Hematopoietic multipotent progenitor cell treated with erythropoietin and hydrocortisone succinate and interleukin-3 and kit ligand, for 6 days (in vitro differentiated cells): ENCODE measurements at regions not wholly inside any gene's neighbourhood (a gene's known extent, or its start where the extent isn't known, plus 50 kb on each side); places are given as distances from the start of the nearest gene placed in this dataset.
"Not testable (repeated sequence)": the region's sequence is repeated elsewhere in the genome, so short reads cannot be mapped to it uniquely, and the experiment has no call there.

ENCODE experiments used
- DNase-seq: peaks from one replicate; pipeline ENCODE4 v3.0.0-alpha.2; 2015

- no peak for DNase-seq
Measured at GRCh38 chr4:85168234-85168834, 201.8 kb upstream of the WDFY3 start.

- DNase-seq, result no peak
Measured at GRCh38 chr4:85170241-85170640, 203.8 kb upstream of the WDFY3 start.

DNA sequence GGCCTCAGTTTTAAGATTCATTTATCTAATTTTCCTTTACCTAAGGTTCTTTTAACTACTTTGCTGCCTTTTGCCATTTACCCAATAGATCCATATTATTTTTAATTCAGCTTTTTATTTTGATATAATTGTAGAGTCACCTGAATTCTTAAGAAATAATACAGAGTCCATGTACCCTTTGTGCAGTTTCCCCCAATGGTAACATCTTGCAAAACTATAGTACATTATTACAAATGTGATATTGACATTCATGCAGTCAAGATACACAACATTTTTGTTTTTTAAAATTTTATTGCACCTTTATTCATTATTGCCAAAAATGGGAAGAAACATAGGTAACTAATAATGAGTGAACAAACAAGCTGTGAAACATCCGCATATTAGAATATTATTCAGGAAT is 208.7 kb upstream of the WDFY3 start:
- DNase-seq, result no peak

- DNase-seq, result no peak
Measured at GRCh38 chr4:85177092-85177491, 210.6 kb upstream of the WDFY3 start.

GRCh38 chr4:85177679-85178078 is 211.2 kb upstream of the WDFY3 start:
- DNase-seq, result no peak

DNA sequence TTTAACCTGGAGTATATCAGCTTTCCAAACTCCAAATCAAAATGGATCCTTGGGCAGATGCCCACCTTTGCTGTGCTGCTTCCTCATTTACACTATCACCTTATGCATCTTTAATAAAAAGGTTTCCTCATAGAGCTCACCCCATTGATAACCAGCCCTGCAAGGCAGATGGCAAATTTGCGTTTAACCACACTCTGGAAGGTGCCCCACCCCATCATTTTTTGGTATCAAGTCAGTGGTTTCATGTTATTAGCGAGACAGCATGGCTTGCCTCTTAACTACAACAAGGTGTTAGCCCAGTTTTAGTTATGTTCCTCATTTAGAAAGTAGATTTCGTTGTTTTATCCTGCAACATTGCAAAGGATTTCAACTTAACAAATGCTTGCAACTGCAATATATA is 214.0 kb upstream of the WDFY3 start:
- no peak for DNase-seq

- DNase-seq, result no peak
Measured at GRCh38 chr4:85187106-85187505, 220.6 kb upstream of the WDFY3 start.

GRCh38 chr4:85196015-85196414 is 229.5 kb upstream of the WDFY3 start:
- DNase-seq, result not testable (repeated sequence)

DNA sequence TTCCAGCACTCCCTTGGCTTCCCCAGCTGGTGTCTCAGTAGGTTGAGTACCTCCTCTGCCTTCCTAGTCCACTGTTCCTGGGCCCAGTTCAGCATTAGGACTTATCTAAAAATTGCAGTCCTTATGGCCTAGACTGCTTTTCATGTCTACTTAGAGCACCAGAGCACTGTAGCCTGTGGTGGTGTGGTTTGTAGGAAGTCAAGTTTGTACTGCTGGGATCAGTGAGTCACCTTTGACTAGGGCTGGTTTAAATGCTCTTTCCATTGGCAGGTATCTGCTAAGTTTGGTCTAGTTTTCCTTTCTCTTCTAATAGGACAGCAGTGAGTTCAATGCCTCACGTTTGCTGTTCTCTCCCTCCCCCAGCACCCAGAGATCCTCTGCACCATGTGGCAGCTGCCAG is 233.6 kb upstream of the WDFY3 start:
- no peak for DNase-seq

DNA sequence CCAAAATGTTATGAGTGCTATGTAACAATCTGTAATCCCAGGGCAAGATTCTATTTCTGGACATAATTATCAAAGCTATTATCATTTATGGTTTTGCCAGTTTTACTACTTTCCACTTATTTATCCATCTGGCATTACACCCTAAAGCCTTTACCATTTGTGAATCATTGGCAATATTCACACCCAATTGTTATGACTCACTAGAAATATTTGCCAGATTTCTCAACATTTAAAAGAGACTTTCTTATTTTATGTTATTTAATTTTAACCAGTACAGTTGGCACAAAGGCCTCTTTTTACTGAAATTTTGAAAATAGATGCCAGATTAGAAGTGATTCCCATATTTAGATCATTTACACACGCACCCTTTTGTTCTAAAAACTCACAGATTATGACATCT is 242.7 kb upstream of the WDFY3 start:
- no peak for DNase-seq

DNA sequence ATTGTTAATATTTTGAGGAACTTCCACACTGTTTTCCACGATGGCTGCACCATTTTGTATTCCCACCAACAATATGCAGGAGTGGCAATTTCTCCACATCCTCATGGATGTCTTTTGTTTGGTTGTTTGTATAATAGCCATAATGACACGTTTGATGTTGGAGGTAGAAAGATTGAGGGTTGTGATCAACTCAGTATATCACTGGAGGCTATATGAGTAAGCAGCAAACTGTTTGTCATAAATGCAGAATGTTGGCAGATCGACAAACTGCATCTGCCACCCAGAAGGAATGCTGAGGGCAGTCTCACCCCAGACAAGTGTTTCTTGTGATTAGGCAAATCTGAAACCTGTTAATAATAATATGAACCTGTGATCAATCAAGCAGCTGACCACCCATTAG is 243.9 kb upstream of the WDFY3 start:
- no peak for DNase-seq

DNA sequence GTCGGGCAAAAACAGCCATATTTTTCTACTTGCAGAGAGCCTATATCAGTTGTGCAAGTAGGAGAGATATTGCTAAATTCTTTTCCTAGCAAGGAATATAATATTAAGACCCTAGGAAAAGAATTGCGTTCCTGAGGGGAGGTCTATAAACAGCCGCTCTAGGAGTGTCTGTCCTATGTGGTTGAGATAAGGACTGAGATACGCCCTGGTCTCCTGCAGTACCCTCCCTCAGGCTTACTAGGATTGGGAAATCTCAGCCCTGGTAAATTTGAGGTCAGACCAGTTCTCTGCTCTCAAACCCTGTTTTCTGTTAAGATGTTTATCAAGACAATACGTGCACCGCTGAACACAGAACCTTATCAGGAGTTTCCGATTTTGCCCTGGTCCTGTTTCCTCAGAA is 250.1 kb upstream of the WDFY3 start:
- DNase-seq, result not testable (repeated sequence)

- no peak for DNase-seq
Measured at GRCh38 chr4:85218756-85219155, 252.3 kb upstream of the WDFY3 start.

GRCh38 chr4:85221606-85222005 is 253.3 kb upstream of the ARHGAP24 start:
- DNase-seq, result no peak

DNA sequence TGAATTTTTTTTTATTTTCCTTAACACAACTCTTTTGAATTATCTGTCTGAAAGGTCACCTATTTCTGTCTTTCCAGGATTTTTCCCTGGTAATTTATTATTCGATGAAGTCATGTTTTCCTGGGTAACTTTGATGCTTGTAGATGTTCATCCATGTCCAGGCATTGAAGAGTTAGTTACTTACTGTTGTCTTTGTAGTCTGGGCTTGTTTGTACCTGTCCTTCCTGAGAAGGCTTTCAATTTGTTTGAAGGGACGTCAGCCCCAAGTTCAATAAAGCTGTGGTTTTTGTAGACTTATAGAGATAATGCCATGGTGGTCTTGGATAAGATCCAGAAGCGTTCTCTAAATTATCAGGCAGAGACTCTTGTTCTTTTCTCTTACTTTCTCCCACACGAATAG is 252.4 kb upstream of the ARHGAP24 start:
- DNase-seq, result no peak

DNA sequence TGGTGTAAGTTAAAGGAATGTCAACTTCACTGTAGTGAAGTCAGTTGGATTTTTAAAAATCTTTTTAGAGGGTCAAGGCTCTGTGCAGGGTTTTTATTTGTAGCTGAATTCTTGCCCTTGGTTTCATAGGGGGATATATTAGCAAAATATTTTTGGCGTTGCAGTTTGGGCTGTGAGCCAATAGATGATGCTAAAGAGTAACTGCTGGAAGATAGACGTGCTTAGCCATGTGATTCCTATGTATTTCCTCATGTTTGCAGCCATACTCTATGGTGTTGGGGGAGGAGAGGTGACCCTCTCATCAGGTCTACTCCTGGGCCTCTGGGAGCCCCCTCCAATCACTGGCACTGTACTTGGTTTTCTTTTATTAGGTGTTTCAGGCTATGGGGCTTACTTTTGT is 246.7 kb upstream of the ARHGAP24 start:
- DNase-seq, result peak; percentile 3

GRCh38 chr4:85233516-85233915 is 241.4 kb upstream of the ARHGAP24 start:
- no peak for DNase-seq

- no peak for DNase-seq
Measured at GRCh38 chr4:85243857-85244256, 231.1 kb upstream of the ARHGAP24 start.

DNA sequence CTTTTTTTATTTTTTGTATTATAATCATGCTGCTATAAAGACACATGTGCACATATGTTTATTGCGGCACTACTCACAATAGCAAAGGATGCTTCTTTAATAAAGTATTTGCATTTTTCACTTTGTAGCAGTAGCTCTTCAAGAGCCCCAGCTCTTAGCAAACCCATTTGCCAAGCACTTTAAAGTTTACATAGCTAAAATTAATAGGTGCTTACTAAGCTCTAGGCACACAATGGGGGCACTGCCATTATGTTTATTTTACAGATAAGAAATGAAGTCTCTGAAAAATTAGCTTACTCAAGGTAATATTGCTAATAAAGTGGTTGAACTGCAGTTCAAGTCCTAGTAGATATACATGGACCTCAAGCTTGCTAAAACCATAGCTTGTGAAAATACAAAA is 230.3 kb upstream of the ARHGAP24 start:
- no peak for DNase-seq

DNA sequence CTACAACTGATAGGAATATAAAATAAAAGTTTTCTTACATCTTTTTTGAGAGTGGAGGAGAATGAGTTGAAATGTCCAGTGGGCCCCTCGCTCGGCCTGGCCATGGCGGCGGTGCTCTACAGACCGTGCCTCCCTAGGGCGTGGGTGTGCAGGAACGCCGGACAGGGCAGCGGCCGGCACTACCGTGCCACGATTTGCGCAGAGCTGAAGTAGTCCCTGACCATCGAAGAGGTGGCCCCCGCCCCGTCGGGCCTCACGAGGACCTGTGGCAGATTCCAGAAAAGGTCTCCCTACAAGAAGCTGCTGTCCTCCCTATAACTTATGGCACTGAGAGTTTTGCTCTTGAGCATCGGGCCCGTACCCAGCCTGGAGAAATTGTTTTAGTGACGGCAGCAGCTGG is 228.9 kb upstream of the ARHGAP24 start:
- no peak for DNase-seq

DNA sequence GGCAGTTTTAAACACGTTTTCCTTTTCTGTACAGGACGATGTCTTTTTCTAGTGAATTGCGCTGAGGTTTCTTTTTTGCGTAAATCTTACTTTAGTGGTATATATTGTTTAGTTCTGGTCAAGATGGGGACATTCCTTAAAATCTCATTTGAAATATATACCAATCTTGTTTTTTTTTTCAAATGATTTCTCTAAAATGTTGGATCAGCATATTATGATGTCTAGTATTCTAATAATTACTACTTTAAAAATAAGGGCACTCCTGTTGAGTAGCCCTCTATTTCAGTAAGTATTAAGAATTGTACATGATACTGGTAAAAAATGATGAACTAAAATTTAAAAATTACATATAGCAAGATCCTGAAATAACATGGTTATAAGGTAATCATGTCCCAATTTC is 224.1 kb upstream of the ARHGAP24 start:
- DNase-seq, result no peak

GRCh38 chr4:85257817-85258370 is 217.1 kb upstream of the ARHGAP24 start:
- DNase-seq, result no peak

DNA sequence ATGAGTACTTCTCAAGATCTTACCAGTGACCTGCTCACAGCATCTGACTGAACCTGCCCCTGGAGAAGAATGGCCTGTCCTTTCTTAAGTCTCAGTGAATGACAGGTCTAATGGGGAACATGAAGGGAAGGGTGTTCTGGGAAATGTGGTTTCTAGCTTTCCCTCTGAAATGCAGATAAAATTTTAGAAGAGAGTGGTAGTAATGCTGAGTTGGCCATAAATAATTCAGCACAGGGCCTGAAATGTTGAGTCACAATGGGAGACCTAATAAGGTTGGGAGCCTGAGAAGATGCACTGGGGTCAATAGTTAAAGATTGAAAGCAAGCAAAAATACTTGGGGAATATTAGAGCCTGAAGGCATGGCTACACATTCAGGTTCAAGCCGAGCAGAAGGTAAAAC is 214.9 kb upstream of the ARHGAP24 start:
- DNase-seq, result no peak

DNA sequence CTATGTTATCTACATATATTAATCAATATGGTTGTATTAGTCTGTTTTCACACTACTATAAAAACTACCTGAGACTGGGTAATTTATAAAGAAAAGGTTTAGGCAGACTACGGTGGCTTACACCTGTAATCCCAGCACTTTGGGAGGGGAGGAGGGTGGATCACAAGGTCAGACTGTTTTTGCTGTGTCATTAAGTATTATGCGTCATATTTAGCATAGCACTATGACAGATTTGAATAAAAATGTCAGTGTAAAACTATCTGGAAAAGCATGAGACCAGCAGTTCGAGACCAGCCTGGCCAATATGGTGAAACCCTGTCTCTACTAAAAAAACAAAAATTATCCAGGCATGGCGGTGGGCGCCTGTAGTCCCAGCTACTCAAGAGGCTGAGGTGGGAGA is 209.7 kb upstream of the ARHGAP24 start:
- DNase-seq, result no peak

DNA sequence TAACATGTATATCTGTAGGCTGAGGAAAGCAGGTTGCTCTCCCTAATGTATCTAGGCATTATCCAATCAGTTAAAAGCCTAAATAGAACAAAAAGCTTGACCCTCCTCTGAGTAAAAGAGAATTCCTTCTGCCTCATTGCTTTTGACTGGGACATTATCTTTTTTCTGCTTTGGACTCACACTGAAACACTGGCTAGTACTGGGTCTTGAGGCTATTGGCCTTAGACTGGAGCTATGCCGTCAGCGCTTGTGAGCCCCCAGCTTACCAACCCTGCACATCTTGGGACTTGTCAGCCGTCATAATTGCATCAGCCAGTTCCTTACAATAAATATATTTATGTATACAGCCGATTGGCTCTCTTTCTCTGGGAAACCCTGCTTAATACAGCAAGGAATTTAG is 206.8 kb upstream of the ARHGAP24 start:
- DNase-seq, result no peak

GRCh38 chr4:85268961-85269360 is 206.0 kb upstream of the ARHGAP24 start:
- no peak for DNase-seq
